IPS-NIHi7 (cell line): ENCODE measurements at regions not wholly inside any gene's neighbourhood (a gene's known extent, or its start where the extent isn't known, plus 50 kb on each side); places are given as distances from the start of the nearest gene placed in this dataset.

Experiments
- DNase-seq: peaks from one replicate; pipeline ENCODE4 v3.0.0; 2012; ENCODE audit warnings: mixed read lengths; ENCODE audit errors: extremely low spot score

DNA sequence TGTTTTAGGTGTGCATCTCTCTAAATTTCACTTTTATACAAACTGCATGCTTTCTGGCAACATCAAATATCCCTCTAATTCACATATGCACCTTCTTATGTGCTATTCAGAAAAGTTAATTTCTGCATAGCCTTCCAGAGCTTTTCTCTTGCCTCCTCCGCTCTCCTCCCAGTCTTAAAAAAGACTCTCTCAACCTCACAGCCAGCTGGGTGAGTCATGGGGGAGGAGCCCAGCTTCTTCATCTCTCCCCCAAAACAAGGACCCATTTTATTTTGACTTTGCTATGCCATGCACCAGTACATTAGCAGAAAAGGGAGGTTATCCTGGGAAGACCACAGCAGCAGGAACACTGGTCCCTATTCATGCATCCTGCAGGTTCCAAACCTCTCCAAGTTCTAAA, 234.4 kb downstream of the KCNA4 start:
- no peak for DNase-seq

- no peak for DNase-seq
Measured at GRCh38 chr11:29781268-29781667, 235.6 kb downstream of the KCNA4 start.

GRCh38 chr11:29780756-29781155, 236.1 kb downstream of the KCNA4 start:
- peak; percentile 11 for DNase-seq

DNA sequence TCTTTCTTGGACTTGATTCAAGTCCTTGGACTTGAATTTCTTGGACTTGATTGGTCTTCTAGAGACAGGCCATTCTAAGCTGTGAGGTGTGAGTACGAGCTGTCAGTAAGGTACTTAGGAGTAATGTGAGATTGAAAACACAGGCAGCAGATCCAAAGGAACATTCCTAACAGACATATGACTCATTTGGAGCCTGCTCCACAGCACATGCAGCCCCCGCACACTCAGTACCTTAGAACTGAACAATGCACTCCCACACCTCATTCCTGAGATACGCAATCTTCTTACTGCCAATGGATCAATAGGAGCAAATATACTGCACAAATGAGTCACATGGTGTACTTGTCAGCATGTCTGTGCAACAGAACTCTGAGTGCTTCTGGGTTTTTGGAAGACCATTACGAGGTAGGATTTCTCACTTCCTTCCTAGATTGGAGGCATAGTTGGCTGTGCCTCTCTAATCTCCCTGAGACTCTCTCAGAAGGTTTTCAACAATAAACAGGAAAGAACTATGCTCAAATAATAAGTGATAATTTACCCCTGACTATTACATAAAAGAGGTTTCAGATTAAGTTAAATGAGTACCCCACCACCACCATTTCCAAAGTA, 243.1 kb downstream of the KCNA4 start:
- peak; percentile 10 for DNase-seq

DNA sequence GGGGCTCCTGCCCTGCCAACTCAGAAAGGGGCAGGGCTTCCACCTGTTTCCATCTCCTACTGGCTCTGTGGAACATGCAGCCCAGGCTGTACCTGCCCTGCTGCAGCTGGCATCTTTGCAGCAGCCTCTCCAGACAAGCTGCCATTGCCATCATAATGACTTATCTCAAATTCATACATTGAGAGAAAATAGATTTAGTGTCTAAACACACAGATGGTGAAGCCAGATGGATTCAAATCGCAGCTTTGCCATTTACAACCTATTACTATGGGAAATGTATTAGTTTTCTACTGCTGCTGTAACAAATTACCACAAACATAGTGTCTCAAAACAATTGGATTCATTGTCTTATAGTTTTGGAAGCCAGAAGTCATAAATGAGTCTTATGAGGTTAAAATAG, 260.0 kb downstream of the KCNA4 start:
- no peak for DNase-seq

DNA sequence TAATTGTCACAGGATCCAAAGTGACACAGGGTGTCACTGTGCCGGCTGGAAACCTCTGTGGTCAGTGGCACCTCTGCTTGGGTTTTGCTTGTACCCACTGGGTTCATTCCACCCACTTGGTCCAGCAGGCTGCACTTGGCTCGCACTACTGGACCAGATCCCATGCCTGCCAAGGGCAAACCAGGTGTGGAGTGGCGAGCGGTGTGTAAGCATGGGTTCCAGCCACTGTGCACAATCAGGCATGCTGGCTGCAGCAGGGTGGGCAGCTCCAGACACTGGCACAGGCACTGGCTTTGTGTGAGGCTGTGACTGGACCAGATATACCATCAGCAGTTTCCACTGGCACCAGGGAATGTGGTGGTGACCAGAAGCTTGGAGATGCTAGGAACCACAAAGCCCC, 261.4 kb downstream of the KCNA4 start:
- DNase-seq = no peak

- DNase-seq = no peak
Measured at GRCh38 chr11:29751618-29752017, 265.2 kb downstream of the KCNA4 start.

DNA sequence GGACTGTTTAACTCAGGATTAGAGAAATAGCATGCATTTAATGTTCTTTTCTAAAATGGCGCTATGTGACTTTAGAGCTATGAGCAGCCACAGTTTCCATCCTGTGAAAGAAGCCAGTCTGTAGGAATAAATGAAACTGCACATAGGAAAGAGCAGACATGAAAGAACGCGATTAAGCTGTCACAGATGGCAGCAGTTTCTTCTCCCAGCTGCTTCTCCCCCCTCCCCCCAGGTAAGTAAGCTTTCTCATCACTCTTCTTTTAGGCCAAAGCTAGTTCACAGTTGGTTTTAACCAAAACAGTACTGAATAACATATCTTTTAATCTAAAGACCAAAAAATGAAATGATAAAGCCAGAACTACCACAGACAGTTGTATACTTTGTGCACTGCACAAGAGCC, 266.4 kb downstream of the KCNA4 start:
- DNase-seq = no peak

DNA sequence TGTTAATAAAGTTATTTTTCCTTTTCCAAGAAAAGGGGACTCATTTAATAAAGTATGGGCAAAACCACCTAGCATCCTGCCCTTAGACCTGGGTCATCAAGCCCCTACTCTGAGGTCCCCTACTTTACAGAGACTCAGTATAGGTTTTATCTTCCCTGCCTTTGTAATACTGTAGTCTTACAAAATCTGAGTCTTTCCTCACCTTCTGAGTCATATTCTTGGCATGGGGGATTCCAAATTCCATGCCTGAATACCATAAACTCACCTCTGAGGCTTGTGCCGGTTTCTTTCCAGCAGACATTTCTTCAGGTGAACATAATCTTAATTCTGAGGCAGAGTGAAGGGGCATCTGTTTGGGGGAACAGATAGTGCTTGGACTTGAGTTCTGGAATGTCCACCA, 282.5 kb downstream of the KCNA4 start:
- no peak for DNase-seq

- no peak for DNase-seq
Measured at GRCh38 chr11:29713831-29714320, 303.0 kb downstream of the KCNA4 start.

DNA sequence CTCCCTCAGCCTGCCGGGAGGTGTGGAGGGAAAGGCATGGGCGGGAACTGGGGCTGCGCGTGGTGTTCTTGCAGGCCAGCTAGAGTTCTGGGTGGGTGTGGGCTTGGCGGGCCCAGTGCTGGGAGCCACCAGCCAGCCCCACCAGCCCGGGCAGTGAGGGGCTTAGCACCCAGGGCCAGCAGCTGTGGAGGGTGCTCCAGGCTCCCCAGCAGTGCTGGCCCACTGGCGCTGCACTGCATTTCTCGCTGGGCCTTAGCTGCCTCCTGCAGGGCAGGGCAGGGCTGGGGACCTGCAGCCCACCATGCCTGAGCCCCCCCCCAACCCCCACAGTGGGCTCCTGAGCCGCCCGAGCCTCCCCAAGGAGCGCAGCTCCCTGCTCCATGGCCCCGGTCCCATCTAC, 304.2 kb downstream of the KCNA4 start:
- DNase-seq = no peak

GRCh38 chr11:29707924-29708323, 308.9 kb downstream of the KCNA4 start:
- DNase-seq = no peak

- DNase-seq = no peak
Measured at GRCh38 chr11:29685361-29685760, 331.5 kb downstream of the KCNA4 start.

GRCh38 chr11:29682856-29683255, 334.0 kb downstream of the KCNA4 start:
- no peak for DNase-seq

DNA sequence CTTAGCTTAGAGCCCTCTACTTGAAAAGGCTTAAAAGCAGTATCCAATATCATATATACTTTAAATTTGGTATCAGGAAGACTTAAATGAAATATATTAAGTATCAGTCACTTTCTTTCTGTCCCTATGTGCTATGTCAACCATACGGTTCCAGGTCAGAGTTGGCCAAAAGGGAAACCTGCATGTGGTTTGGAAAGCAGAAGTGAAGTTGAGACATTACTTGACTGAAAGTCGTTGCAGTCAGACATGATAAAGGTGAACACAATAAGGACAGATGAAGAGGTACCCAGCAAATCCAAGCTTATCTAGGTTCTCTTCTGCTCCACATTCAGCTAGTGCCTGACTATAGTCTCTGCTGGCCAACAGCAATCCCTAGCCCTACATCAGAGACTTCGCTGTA, 336.8 kb downstream of the KCNA4 start:
- no peak for DNase-seq

DNA sequence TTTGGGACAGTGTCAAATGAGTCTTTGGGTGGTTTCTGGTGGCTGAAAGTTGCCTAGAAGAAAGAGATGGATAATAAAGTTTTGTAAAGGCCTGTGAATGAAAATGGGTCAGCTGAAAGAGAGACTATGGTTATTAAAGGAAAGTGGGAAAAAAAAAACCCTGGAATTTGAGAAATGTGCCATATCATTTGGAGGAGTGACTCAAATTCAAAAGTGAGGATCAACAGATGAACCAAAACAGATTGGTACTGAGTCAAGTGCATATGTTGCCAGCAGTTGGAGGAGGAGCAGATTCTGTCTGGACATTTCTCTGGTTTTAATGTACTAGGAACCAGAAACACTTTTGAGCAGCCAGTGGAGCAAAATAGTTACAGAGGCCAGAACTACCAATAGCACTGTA, 339.8 kb downstream of the KCNA4 start:
- no peak for DNase-seq

DNA sequence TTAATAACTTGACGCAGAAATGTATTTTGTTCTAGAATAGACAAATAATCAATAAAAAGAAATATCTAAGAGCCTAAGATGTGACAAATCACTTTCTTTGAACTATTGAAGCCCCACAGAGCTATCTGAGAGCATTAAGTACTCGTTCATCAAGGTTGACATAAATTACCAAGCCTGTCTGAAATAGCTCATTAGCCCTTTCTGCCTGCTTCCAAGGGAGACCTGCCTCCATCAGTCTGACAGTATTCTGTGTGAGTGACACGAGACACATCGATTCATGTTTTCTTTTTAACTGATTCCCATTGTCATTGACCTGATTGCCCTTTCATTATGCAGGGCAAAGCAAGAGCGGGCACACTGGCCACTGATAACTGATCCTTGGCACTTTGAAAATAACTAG, 347.5 kb downstream of the KCNA4 start:
- no peak for DNase-seq

GRCh38 chr11:29657709-29658108, 359.1 kb downstream of the KCNA4 start:
- DNase-seq = no peak

DNA sequence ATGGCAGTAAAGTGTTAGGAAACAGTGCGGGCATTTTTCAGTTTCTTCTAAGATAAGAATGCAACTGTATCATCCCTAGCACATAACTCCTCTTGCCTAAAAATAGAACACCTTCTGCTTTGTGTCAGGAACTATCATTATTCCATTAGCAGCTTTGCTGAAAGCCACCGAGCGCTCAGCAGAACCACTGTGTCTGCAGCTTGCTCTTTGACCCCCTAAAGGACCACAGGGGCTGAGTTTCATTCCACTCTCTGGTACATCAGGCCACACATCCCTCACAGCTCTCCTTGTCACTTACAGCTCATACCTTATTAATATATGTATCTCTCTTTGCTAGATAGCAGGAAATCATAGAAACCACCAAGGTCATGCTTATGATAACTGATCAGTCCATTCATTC, 360.2 kb downstream of the KCNA4 start:
- no peak for DNase-seq

GRCh38 chr11:29645373-29645772, 371.5 kb downstream of the KCNA4 start:
- no peak for DNase-seq

- no peak for DNase-seq
Measured at GRCh38 chr11:29641201-29641600, 375.6 kb downstream of the KCNA4 start.

DNA sequence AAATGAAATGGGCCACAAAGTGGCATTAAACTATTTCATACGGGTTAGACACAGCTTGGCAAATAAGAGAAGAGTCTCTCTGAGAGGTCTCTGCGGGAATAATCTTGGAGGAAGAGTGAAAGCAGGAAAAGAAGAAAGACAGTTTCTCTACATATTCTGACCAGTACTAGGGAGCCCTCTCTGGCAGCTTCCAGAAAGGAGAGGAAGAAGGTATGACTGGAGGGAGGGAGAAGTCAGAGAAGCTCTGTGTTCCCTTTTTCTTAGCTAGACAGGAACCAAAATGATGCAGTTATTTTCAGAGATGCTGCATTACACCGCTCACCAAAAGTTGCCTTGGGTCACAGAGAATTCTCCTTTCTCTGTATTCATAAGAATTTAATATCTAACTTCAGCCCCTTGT, 382.1 kb downstream of the KCNA4 start:
- peak; percentile 11 for DNase-seq

DNA sequence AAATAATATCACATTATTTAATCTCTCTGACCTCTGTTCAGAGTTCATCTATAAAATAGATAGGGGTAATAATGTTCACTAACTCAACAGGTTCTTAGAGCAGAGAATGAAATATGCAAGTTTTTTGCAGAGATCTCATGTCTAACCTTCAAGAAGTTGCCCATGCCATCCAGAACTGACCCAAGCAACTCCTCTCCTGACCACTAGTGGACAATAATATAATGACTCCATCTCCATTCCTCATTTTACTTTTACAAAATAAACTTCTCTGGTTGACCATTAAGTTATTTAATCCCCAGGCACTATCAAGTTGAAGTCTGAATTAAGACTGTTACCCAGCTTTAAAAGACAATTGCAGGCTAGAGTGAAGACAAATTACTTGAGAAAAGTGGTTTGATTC, 382.6 kb downstream of the KCNA4 start:
- DNase-seq = peak; percentile 12

DNA sequence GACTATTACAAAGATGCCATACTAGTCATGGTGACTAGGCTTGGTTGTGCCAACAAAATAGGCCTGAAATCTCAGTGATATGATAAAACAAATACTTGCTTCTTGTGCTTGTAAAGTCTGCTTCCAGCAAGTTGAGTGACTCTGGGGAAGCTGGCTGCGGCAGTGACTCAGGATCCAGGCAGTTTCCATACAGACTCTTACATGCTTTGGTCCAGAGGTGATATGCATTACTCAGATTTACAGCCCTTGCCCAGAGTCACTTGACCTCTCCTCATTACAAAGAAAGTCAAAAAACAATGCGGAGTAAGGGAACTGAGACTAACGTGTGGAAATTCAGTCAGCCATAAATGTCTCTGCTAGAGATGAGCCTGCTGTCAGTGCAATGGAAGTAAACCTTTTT, 387.5 kb downstream of the KCNA4 start:
- DNase-seq = peak; percentile 12
